SU-DHL-6 (cell line): ENCODE measurements at regions not wholly inside any gene's neighbourhood (a gene's known extent, or its start where the extent isn't known, plus 50 kb on each side); places are given as distances from the start of the nearest gene placed in this dataset.

Source experiments
- H2AFZ ChIP-seq: fragments of 200-600 bp; sonication (generic); 2 replicates; pipeline ENCODE4 v1.6.1; 2014; ENCODE audit warnings: low read depth, mild to moderate bottlenecking, moderate library complexity, mixed read lengths, antibody characterized with exemption, low read length; ENCODE audit not compliant: severe bottlenecking
- H3F3A ChIP-seq: fragments of 200-600 bp; shearing (Covaris generic); 2 replicates; pipeline ENCODE4 v1.6.0; 2016; ENCODE audit warnings: antibody characterized with exemption, mild to moderate bottlenecking; ENCODE audit not compliant: insufficient read depth
- H3K27ac ChIP-seq: fragments of 200-600 bp; sonication (generic); 2 replicates; pipeline ENCODE4 v1.5.1; 2016; ENCODE audit warnings: low read depth, mild to moderate bottlenecking, low read length, moderate library complexity, mixed read lengths
- H3K27me3 ChIP-seq: fragments of 200-600 bp; sonication (generic), shearing (Covaris generic); 2 replicates; pipeline ENCODE4 v1.6.0; 2014; ENCODE audit warnings: mild to moderate bottlenecking, low read length
- H3K36me3 ChIP-seq: fragments of 200-600 bp; sonication (generic); 2 replicates; pipeline ENCODE4 v1.6.1; 2014; ENCODE audit warnings: mild to moderate bottlenecking, low read length, mixed read lengths
- H3K4me2 ChIP-seq: fragments of 300-600, 200-600 bp; shearing (Covaris generic), sonication (generic); 2 replicates; pipeline ENCODE4 v1.6.0; 2014; ENCODE audit warnings: low read length, low read depth, mild to moderate bottlenecking; ENCODE audit not compliant: poor library complexity, severe bottlenecking
- H3K4me3 ChIP-seq: fragments of 200-600 bp; sonication (generic); 2 replicates; pipeline ENCODE4 v1.5.1; 2014; ENCODE audit warnings: antibody characterized with exemption, low read length, mild to moderate bottlenecking, mixed read lengths; ENCODE audit not compliant: insufficient read depth, poor library complexity, severe bottlenecking
- H3K79me2 ChIP-seq: fragments of 200-600 bp; sonication (generic); 2 replicates; pipeline ENCODE4 v1.6.1; 2014; ENCODE audit warnings: mild to moderate bottlenecking, low read length, moderate library complexity; ENCODE audit not compliant: insufficient read depth
- H3K9ac ChIP-seq: fragments of 200-600 bp; sonication (generic); 2 replicates; pipeline ENCODE4 v1.7.0; 2014; ENCODE audit warnings: mild to moderate bottlenecking, low read length
- H3K9me2 ChIP-seq: fragments of 200-600 bp; sonication (generic); replicated peaks from 2 replicates; pipeline ENCODE4 v1.6.1; 2014; ENCODE audit warnings: low read length; ENCODE audit not compliant: insufficient read depth
- H3K9me3 ChIP-seq: fragments of 200-600 bp; sonication (generic); 2 replicates; pipeline ENCODE4 v1.6.1; 2014; ENCODE audit warnings: low read length, mixed read lengths; ENCODE audit not compliant: insufficient read depth
- H4K20me1 ChIP-seq: fragments of 200-600 bp; sonication (generic); 2 replicates; pipeline ENCODE4 v1.6.1; 2014; ENCODE audit warnings: low read depth, mild to moderate bottlenecking, antibody characterized with exemption, low read length, moderate library complexity, mixed read lengths
- EZH2phosphoT487 ChIP-seq: fragments of 200-600 bp; sonication (generic), shearing (Covaris generic); conservative IDR thresholded peaks from 2 replicates; pipeline ENCODE4 v1.6.1; 2018; ENCODE audit warnings: mild to moderate bottlenecking, antibody characterized with exemption, low read length, moderate library complexity, mixed read lengths
- TF ChIP-seq, protein P1 (sequence below): fragments of 200-600 bp; sonication (generic); IDR thresholded peaks from one replicate; pipeline ENCODE4 v1.5.1; 2017; ENCODE audit warnings: antibody characterized with exemption, mild to moderate bottlenecking, low read length, moderate library complexity; ENCODE audit not compliant: insufficient read depth, poor library complexity, severe bottlenecking

DNA sequence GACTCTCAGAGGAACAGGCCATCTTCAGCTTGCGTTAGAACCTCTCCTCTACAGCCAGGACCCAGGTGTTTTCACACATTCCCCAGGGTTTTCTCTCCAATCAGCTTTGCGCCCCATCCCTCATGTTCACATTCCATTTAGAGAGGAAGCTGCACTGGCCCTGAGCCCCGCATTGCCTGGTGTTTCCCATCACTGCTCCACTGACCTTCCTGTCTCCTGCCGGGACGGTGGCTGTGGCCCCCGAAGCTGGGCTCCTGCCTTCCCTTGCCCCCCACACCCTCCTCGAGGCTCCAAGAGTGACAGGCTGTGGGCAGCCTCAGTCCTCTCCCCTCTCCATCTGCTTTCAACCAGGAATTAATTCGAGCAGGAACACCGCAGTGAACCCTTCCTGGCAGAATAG, 357.3 kb downstream of the THBS2 start:
- no peak overlapping the region for H3K27ac ChIP-seq
- no peak overlapping the region for H3K4me2 ChIP-seq
- H3K9me3 ChIP-seq = no peaks in the 10 kb centered on the region
- no peak overlapping the region for H3K4me3 ChIP-seq
- no peaks in the 10 kb centered on the region for H4K20me1 ChIP-seq
- no peak for TF ChIP-seq EZH2phosphoT487
- TF ChIP-seq, protein P1, sequence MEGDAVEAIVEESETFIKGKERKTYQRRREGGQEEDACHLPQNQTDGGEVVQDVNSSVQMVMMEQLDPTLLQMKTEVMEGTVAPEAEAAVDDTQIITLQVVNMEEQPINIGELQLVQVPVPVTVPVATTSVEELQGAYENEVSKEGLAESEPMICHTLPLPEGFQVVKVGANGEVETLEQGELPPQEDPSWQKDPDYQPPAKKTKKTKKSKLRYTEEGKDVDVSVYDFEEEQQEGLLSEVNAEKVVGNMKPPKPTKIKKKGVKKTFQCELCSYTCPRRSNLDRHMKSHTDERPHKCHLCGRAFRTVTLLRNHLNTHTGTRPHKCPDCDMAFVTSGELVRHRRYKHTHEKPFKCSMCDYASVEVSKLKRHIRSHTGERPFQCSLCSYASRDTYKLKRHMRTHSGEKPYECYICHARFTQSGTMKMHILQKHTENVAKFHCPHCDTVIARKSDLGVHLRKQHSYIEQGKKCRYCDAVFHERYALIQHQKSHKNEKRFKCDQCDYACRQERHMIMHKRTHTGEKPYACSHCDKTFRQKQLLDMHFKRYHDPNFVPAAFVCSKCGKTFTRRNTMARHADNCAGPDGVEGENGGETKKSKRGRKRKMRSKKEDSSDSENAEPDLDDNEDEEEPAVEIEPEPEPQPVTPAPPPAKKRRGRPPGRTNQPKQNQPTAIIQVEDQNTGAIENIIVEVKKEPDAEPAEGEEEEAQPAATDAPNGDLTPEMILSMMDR = no peak
- no peaks in the 10 kb centered on the region for H3K36me3 ChIP-seq
- no peaks in the 10 kb centered on the region for H3K79me2 ChIP-seq
- no peak overlapping the region for H3K9ac ChIP-seq
- H2AFZ ChIP-seq = no peak overlapping the region
- no peaks in the 10 kb centered on the region for H3K27me3 ChIP-seq
- H3F3A ChIP-seq = no peaks in the 10 kb centered on the region
- no peaks in the 10 kb centered on the region for H3K9me2 ChIP-seq

DNA sequence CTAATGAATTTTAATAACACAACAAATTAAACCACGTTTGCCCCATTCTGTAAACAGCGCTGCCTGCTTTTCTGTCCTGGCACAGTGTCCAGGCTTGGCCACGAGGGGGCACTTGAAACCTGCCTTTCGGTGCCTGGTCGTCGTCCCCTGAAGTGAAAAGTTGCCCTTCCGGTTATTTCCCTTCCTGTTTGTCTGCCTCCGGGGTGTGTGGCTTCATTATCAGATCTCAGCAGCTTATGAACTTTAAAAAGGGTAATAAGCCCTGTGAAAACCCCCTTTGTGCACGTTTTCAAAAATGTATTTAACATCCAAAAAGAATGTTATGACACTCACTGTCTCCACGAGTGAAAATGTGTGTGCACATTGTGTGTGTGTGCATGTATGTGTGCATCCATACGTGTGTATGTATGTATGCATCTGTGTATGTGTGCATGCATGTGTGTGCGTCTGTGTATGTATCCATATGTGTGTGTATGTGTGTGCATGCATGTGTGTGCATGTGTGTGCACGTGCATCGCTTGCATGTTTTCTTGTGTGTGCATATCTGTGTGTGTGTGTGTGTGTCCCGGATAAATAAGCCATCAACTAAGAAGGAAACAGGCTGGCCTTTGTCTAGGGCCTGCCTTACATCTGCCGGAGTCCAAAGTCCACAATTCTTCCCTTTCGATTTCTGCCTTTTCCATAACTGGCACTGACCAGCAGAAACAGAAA, 358.4 kb downstream of the THBS2 start:
- H3K9ac ChIP-seq = no peak overlapping the region; the same call in 1 of the 2 replicates
- peak overlapping the region; percentile 72 for H2AFZ ChIP-seq

DNA sequence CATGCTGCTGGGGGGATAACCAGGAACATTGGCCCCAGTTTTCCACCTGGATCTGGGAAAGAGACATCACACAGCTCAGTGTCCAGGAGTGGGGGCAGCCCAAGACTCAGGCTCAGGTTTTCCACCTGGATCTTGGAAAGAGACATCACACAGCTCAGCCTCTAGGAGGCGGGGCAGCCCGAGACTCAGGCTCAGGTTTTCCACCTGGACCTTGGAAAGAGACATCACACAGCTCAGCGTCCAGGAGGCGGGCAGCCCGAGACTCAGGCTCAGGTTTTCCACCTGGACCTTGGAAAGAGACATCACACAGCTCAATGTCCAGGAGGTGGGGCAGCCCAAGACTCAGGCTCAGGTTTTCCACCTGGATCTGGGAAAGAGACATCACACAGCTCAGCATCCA, 361.6 kb downstream of the THBS2 start:
- H2AFZ ChIP-seq = no peak overlapping the region
- H3K27ac ChIP-seq = no peak overlapping the region
- no peaks in the 10 kb centered on the region for H4K20me1 ChIP-seq
- H3K79me2 ChIP-seq = no peaks in the 10 kb centered on the region
- no peaks in the 10 kb centered on the region for H3F3A ChIP-seq
- H3K9me3 ChIP-seq = no peaks in the 10 kb centered on the region
- no peak for TF ChIP-seq EZH2phosphoT487
- TF ChIP-seq, protein P1 = no peak
- no peak overlapping the region for H3K9ac ChIP-seq
- H3K4me3 ChIP-seq = no peak overlapping the region
- no peaks in the 10 kb centered on the region for H3K36me3 ChIP-seq
- H3K9me2 ChIP-seq = no peaks in the 10 kb centered on the region
- H3K27me3 ChIP-seq = no peaks in the 10 kb centered on the region
- H3K4me2 ChIP-seq = no peak overlapping the region

More for the DNA sequence above, 358.4 kb downstream of the THBS2 start:
- Histone ChIP-seq H3K27me3 (no peaks in the 10 kb centered on the region), H3K27ac (no peak overlapping the region), H3K79me2 (no peaks in the 10 kb centered on the region), H3K36me3 (no peaks in the 10 kb centered on the region), H3K9me2 (no peaks in the 10 kb centered on the region), H3K4me2 (peak overlapping the region; percentile 44), H3K9me3 (no peaks in the 10 kb centered on the region), H3F3A (no peaks in the 10 kb centered on the region), H3K4me3 (no peak overlapping the region), H4K20me1 (no peaks in the 10 kb centered on the region)
- TF ChIP-seq, protein P1 = peak; percentile 90
- TF ChIP-seq EZH2phosphoT487 = no peak
